HG03280 (cell line): ENCODE measurements at regions not wholly inside any gene's neighbourhood (a gene's known extent, or its start where the extent isn't known, plus 50 kb on each side); places are given as distances from the start of the nearest gene placed in this dataset.

Experiments used
- ATAC-seq: cut with Tn5 transposase; IDR thresholded peaks from one replicate; pipeline ENCODE4 v1.9.1; 2021; ENCODE audit warnings: mild to moderate bottlenecking, moderate library complexity; ENCODE audit not compliant: unreplicated experiment

GRCh38 chr7:84336766-84337165 lies 142.2 kb upstream of the SEMA3A start:
- no peak for ATAC-seq

GRCh38 chr7:84336303-84336702 lies 141.7 kb upstream of the SEMA3A start:
- peak; percentile 63 for ATAC-seq

- no peak for ATAC-seq
Observed at GRCh38 chr7:84331616-84332015, 137.0 kb upstream of the SEMA3A start.

- no peak for ATAC-seq
Observed at GRCh38 chr7:84328571-84328970, 134.0 kb upstream of the SEMA3A start.

- ATAC-seq: no peak
Observed at GRCh38 chr7:84324136-84324630, 129.6 kb upstream of the SEMA3A start.

GRCh38 chr7:84317536-84317935 lies 122.9 kb upstream of the SEMA3A start:
- no peak for ATAC-seq

- no peak for ATAC-seq
Observed at GRCh38 chr7:84314263-84314662, 119.7 kb upstream of the SEMA3A start.

- ATAC-seq: no peak
Observed at GRCh38 chr7:84304407-84304806, 109.8 kb upstream of the SEMA3A start.

GRCh38 chr7:84302949-84303348 lies 108.4 kb upstream of the SEMA3A start:
- no peak for ATAC-seq

- no peak for ATAC-seq
Observed at GRCh38 chr7:84297616-84298015, 103.0 kb upstream of the SEMA3A start.

GRCh38 chr7:84294847-84295455 lies 100.4 kb upstream of the SEMA3A start:
- no peak for ATAC-seq

- no peak for ATAC-seq
Observed at GRCh38 chr7:84294391-84294790, 99.8 kb upstream of the SEMA3A start.

- ATAC-seq: no peak
Observed at GRCh38 chr7:84291756-84292155, 97.2 kb upstream of the SEMA3A start.

GRCh38 chr7:84283798-84284197 lies 89.2 kb upstream of the SEMA3A start:
- ATAC-seq: no peak

- ATAC-seq: no peak
Observed at GRCh38 chr7:84281518-84281917, 86.9 kb upstream of the SEMA3A start.

GRCh38 chr7:84277628-84278224 lies 83.1 kb upstream of the SEMA3A start:
- ATAC-seq: no peak

GRCh38 chr7:84274029-84274638 lies 79.5 kb upstream of the SEMA3A start:
- no peak for ATAC-seq

- ATAC-seq: no peak
Observed at GRCh38 chr7:84271543-84271942, 77.0 kb upstream of the SEMA3A start.

GRCh38 chr7:84264396-84264795 lies 69.8 kb upstream of the SEMA3A start:
- ATAC-seq: no peak

- no peak for ATAC-seq
Observed at GRCh38 chr7:84263106-84263505, 68.5 kb upstream of the SEMA3A start.

- ATAC-seq: no peak
Observed at GRCh38 chr7:84261509-84261908, 66.9 kb upstream of the SEMA3A start.

- no peak for ATAC-seq
Observed at GRCh38 chr7:84258628-84259027, 64.0 kb upstream of the SEMA3A start.
